GM18867 (cell line): ENCODE measurements at regions not wholly inside any gene's neighbourhood (a gene's known extent, or its start where the extent isn't known, plus 50 kb on each side); places are given as distances from the start of the nearest gene placed in this dataset.
"Not testable (repeated sequence)": the region's sequence is repeated elsewhere in the genome, so short reads cannot be mapped to it uniquely, and the experiment has no call there.

Source experiments
- ATAC-seq: cut with Tn5 transposase; IDR thresholded peaks from one replicate; pipeline ENCODE4 v1.9.1; 2021; ENCODE audit warnings: mild to moderate bottlenecking, moderate library complexity; ENCODE audit not compliant: unreplicated experiment

DNA sequence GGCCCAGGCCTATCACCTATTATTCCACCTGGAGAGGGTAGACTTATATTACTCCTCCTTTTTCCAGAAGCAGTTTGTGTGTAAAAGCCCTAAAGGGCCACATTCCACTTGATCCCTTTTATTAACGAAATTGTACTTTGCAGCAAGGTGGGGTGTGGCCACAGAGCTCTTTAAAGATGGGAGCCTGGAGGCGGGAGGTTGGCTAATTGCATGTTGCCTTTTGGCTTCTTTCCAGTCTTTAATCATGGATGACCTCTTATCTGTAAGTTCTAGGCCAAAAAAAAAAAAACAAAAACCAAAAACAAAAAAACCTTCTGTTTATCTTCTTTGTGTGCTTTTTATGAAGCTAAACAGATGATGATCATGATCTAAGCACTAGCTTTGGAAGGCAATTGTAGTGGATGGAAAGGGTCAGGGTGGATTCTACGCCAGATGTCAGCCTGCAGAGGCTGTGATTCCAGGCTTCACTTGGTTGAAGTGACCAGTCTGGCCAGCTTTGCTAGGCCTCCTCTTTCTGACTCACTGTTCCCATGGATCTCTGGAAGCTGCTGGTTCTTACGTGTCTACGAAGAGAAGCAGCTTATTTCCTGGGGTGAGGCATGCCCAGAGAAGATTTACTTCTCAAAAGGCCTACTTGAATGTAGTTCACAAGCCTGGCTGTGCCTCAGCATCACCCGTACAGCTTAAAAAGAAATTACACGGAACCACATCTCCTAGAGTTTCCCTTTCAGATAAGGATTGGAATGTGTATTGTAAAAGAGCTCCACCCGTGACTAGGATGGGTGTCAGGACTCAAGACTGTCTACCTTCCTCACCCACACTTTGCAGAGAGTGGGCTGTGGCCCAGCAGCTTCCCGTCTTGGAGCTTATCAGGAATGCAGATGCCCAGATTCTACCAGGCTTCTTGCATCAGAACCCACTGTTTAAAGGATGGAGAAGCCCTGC lies 330.9 kb upstream of the C2CD4B start:
- no peak for ATAC-seq

- no peak for ATAC-seq
Observed at GRCh38 chr15:62497356-62497755, 332.3 kb upstream of the C2CD4B start.

GRCh38 chr15:62498278-62498677 lies 333.2 kb upstream of the C2CD4B start:
- no peak for ATAC-seq

DNA sequence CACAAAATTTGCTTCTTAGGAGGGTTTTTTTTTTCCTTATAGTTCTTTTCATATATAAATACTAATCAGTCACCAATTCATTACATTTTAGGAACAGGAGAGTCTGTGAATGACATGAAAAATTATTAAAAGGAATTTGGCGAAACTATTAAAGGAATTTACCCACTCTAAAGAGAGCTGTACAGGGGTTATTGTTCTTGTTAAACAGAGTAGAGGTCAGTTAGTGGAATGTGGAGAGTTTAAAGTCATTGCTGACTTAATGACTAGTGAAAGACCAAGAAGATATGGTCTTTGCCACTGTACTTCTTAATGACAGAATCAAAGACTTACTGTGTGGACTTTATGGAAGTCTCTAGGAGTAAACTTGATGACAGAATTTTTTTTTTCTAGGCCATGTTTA lies 333.6 kb upstream of the C2CD4B start:
- ATAC-seq, result no peak

DNA sequence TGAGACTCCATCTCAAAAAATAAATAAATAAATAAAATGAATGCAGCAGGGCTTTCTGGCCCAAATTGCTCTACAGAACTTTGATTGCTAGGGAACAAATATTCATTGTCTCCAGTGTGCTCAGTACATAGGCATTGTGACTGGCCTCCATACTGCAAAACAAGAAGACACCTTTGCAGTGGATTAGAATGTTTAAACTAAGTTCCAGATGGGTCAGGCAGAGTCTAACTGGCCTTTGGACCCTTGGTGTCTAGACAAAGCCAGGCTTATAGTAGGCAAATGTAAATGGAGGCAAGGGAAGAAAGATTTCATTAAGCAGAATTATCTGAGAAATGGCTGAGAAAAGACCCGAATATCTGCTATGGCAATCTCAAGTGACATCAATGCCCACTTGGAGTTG lies 335.2 kb upstream of the C2CD4B start:
- ATAC-seq, result no peak

DNA sequence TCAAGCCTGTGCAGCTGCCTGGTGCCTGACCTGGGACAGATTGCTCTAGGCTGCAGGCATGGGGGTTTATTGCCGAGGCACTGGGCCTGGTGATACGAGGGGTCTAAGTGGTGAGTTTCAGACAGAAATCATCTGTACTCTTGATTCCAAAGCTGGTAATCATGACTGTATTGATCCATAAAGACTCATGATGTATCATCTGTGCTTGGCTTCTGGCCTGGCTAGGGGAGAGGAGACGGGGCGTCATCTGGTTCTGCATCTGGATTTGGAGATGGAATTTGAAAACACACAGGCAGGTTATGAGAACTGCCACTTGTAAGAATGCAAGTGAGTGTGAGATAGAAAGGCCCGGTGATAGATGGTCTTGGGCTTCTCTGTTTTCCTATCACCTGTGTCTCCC lies 337.4 kb upstream of the C2CD4B start:
- ATAC-seq, result no peak

DNA sequence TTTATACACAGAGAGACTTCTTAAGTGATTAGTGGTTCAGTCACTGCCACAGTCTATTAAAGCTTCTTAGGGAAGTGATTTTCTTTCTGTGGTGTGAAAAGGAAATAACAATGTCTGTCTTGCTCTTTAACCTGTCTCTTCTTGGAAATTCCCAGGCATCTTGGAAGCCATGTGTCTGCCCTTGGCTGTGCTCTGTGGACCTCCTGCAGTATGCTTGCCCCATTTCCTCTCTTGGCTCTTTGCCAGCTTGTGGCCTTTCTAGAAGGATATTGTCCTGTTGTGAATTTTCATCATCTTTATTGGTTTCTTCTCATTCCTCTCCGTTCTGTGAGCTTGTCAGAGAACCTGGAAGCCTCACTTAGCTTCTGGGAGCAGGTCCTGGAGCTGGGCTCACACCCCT lies 338.4 kb upstream of the C2CD4B start:
- no peak for ATAC-seq

- ATAC-seq, result no peak
Observed at GRCh38 chr15:62505762-62506161, 340.7 kb upstream of the C2CD4B start.

- no peak for ATAC-seq
Observed at GRCh38 chr15:62506217-62506805, 341.2 kb upstream of the C2CD4B start.

DNA sequence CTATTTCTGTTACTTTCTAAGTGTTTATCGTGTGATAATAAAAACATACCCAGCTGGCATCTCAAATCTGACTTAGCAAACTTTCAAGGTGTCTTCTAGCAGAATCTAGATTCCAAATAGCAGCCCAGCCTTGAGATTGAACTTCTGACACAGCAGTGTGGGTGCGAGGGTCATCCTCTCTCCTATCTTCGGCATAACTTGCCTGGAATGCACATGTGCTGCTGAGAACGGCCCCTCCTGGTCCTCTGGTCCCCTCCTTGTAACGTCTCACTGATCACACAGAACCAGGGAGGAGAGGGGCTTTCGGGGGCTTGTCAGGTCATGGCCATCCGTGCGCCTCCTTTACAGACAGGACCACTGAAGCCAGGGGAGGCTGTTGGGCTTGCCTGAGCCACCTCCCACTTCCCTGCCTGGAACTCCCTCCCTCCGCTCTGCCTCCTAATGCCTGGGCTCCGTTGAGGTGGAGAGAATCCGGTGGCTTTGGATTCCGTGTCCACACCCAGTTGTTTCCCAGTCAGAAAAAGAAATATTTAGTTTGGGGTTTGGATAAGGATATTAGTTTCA lies 344.4 kb upstream of the C2CD4B start:
- no peak for ATAC-seq

- ATAC-seq, result no peak
Observed at GRCh38 chr15:62510791-62511190, 345.7 kb upstream of the C2CD4B start.

DNA sequence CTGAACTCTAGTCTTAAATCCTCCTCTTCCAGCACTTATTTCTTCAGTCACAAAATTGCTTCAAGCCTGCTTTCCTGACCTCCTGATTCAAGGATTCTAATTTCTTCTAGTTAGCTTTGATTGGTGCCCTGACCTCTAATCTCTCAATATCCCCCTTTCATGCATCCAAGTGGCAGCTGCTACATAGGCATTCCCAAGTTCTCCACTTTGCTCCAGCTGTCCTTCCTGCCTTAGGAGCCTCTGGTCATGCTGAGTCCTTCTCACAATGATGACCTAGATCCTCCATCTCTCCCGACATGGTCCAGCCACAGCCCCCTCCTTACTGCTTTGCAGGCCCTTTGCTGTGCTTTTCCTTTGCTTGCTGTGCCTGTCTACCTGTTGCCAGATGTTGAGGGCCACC lies 347.8 kb upstream of the C2CD4B start:
- no peak for ATAC-seq

DNA sequence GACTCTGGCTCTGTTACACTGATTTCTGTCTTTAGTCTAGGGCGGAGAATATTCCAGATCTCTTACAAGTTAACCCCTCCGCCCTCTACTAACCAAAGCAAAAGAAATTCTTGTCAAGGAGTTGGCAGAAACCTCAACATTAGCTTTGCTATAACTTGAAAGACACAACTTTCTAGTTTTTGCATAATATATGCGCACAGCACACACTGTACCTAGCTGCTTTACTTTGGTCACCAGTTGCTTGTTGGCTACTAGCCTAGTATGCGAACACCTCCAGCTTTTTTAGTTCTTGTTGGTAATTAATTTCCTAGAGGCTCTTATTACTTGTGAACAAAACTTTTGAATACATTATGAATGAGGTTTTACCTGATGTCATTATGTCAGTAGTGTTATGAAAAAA lies 348.8 kb upstream of the C2CD4B start:
- ATAC-seq, result no peak

GRCh38 chr15:62515696-62516395 lies 350.8 kb upstream of the C2CD4B start:
- ATAC-seq, result no peak

DNA sequence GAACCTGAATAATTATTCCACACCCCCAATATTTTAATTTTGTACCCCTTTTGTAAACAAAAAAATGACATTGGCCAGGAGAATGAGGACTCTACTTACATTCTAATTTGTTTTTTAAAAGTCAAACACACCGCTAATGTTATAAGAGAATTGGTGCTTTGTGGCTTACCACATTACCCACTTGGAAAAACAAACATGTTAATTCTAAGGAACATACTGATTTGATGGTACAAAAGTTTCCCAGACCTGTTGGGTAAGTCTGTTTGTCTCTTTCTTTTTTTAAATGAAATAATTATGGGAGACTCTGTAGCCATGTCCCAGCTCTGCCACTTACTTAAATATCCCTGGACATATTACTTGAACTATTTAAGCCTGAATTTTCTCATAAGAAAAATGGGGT lies 352.5 kb upstream of the C2CD4B start:
- ATAC-seq, result no peak

GRCh38 chr15:62518666-62519065 lies 353.6 kb upstream of the C2CD4B start:
- not testable (repeated sequence) for ATAC-seq

- ATAC-seq, result no peak
Observed at GRCh38 chr15:62519900-62520299, 354.8 kb upstream of the C2CD4B start.

DNA sequence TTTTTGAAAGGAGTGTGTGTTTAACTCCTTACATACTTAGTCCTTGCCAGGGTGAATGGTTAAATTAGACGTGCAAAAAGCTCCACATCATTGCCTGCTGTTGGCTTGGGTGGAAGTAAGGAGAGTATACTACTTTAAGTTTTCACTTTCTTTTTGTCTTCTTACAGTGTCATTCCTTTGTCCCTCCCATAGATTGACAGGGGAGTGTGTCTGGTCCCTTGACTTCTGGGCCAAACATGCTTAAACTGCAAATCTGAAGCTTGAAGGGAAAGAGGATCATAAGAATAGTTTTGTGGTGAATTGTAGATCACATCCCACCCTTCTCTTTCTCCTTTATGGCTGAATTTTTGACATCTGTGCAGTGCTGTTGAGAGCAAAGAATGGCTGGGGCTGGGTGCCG lies 355.8 kb upstream of the C2CD4B start:
- no peak for ATAC-seq

GRCh38 chr15:62521396-62521795 lies 356.3 kb upstream of the C2CD4B start:
- ATAC-seq, result no peak

- ATAC-seq, result no peak
Observed at GRCh38 chr15:62524848-62525247, 359.8 kb upstream of the C2CD4B start.

- no peak for ATAC-seq
Observed at GRCh38 chr15:62527387-62527786, 362.3 kb upstream of the C2CD4B start.

DNA sequence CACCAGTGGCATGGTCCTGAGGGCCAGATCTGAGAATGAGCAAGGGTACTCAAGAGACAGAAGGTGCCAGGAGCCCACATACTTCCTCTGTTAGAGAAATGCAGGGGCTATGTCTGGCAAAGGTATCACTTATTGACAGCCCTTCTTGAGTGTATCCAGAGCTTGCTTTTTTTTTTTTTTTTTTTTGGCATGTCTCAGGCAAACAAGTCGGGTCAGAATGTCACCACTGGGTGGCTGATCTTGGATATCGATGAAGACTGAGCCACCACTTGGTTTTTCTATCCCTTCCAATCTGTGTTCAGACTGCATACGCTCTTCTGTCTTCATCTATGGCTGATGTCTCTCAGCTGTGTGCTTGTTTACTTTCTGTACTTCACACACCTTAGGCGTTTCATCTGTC lies 363.4 kb upstream of the C2CD4B start:
- no peak for ATAC-seq
